OCI-LY7 (cell line): ENCODE measurements at regions not wholly inside any gene's neighbourhood (a gene's known extent, or its start where the extent isn't known, plus 50 kb on each side); places are given as distances from the start of the nearest gene placed in this dataset.

ENCODE experiments used
- BruUV-seq: library from RNA; stranded (reverse); fragments of 400-500 nt; replicated peaks from 2 replicates; lab custom pipeline; 2021; lab: Mats Ljungman, UMichigan
- CTCF ChIA-PET: fragments of 300-600 bp; sonication (Branson Sonifier 250); formaldehyde crosslinking; loops from one replicate; lab custom pipeline; 2022; ENCODE audit warnings: antibody characterized with exemption; ENCODE audit not compliant: unreplicated experiment; lab: Charles Lee
- POLR2A ChIA-PET: fragments of 300-600 bp; sonication (Branson Sonifier 250); formaldehyde crosslinking; loops from one replicate; lab custom pipeline; 2022; ENCODE audit warnings: antibody characterized with exemption; lab: Charles Lee
- DNase-seq: peaks from one replicate; pipeline ENCODE4 v3.0.0-alpha.2; 2015; ENCODE audit warnings: low spot score
- H2AFZ ChIP-seq: fragments of 200-600 bp; sonication (generic), shearing (Covaris generic); 2 replicates; pipeline ENCODE4 v1.6.1; 2014; ENCODE audit warnings: mild to moderate bottlenecking, antibody characterized with exemption, low read length, moderate library complexity
- H3K27ac ChIP-seq: fragments of 200-600 bp; sonication (generic); 2 replicates; pipeline ENCODE4 v1.5.1; 2014; ENCODE audit warnings: mixed run types, low read depth, mild to moderate bottlenecking, moderate library complexity, low read length, inconsistent platforms; ENCODE audit not compliant: poor library complexity, severe bottlenecking
- H3K36me3 ChIP-seq: fragments of 200-600 bp; sonication (generic); 2 replicates; pipeline ENCODE4 v1.6.1; 2014; ENCODE audit warnings: mild to moderate bottlenecking, antibody characterized with exemption, low read length, moderate library complexity, mixed read lengths; ENCODE audit not compliant: insufficient read depth
- H3K4me1 ChIP-seq: fragments of 200-600 bp; sonication (generic); 2 replicates; pipeline ENCODE4 v1.5.1; 2014; ENCODE audit warnings: mild to moderate bottlenecking, low read length; ENCODE audit not compliant: insufficient read depth, poor library complexity, severe bottlenecking
- H3K4me2 ChIP-seq: fragments of 200-600 bp; sonication (generic); 2 replicates; pipeline ENCODE4 v1.6.1; 2014; ENCODE audit warnings: mild to moderate bottlenecking, low read length
- H3K4me3 ChIP-seq: fragments of 200-600 bp; sonication (generic); 2 replicates; pipeline ENCODE4 v1.5.1; 2014; ENCODE audit warnings: mild to moderate bottlenecking, low read depth, low read length; ENCODE audit not compliant: poor library complexity, severe bottlenecking
- H3K79me2 ChIP-seq: fragments of 200-600 bp; sonication (generic); 2 replicates; pipeline ENCODE4 v1.6.1; 2016; ENCODE audit warnings: low read depth, mild to moderate bottlenecking, low read length, moderate library complexity, mixed read lengths; ENCODE audit not compliant: insufficient read depth
- H3K9me2 ChIP-seq: fragments of 200-600 bp; sonication (generic); 2 replicates; pipeline ENCODE4 v1.6.1; 2016; ENCODE audit warnings: mild to moderate bottlenecking, low read length, mixed read lengths; ENCODE audit not compliant: insufficient read depth
- H3K9me3 ChIP-seq: fragments of 200-600 bp; sonication (generic); 2 replicates; pipeline ENCODE4 v1.6.1; 2014; ENCODE audit warnings: mild to moderate bottlenecking, mixed run types, low read length, mixed read lengths
- H4K20me1 ChIP-seq: fragments of 200-600 bp; sonication (generic); 2 replicates; pipeline ENCODE4 v1.6.1; 2014; ENCODE audit warnings: mild to moderate bottlenecking, antibody characterized with exemption, low read length, moderate library complexity, mixed read lengths; ENCODE audit not compliant: insufficient read depth
- EZH2phosphoT487 ChIP-seq: fragments of 200-600 bp; sonication (generic); IDR thresholded peaks from 2 replicates; pipeline ENCODE4 v1.6.1; 2018; ENCODE audit warnings: low read depth, borderline replicate concordance, mild to moderate bottlenecking, mixed run types, antibody characterized with exemption, low read length, moderate library complexity, mixed read lengths
- intact Hi-C: fragments of 100-400 bp; cut with micrococcal nuclease; formaldehyde crosslinking; loops from one replicate; pipeline ENCODE4 v1.10.0; 2022; ENCODE audit not compliant: unreplicated experiment
- TF ChIP-seq, protein P1 (sequence below): fragments of 200-600 bp; sonication (generic); conservative IDR thresholded peaks from 2 replicates; pipeline ENCODE4 v1.5.1; 2014; ENCODE audit warnings: mild to moderate bottlenecking, antibody characterized with exemption, low read length, moderate library complexity, mixed read lengths

DNA sequence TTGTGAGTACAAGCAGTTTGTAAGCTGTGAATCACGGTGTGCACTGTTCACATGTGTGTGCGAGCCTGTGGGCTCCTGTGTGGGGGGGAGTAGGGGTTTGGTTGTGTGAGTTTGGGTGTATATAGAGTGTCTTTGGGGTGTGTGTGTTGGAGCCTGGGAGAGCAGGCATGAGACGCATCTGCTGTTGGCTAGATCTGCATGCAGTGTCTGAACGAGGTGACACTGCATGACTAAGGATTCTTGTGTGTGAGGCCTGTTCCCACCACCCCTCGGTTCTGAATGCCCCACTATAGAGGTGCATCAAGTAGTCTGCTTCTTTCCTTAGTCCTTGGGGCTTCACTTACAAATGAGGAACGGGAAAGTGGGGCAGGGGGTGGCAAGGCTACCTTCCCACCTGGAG lies 68.4 kb downstream of the MAGEF1 start:
- H3K9me2 ChIP-seq = no peaks in the 10 kb centered on the region
- no peak for TF ChIP-seq EZH2phosphoT487
- TF ChIP-seq, protein P1, sequence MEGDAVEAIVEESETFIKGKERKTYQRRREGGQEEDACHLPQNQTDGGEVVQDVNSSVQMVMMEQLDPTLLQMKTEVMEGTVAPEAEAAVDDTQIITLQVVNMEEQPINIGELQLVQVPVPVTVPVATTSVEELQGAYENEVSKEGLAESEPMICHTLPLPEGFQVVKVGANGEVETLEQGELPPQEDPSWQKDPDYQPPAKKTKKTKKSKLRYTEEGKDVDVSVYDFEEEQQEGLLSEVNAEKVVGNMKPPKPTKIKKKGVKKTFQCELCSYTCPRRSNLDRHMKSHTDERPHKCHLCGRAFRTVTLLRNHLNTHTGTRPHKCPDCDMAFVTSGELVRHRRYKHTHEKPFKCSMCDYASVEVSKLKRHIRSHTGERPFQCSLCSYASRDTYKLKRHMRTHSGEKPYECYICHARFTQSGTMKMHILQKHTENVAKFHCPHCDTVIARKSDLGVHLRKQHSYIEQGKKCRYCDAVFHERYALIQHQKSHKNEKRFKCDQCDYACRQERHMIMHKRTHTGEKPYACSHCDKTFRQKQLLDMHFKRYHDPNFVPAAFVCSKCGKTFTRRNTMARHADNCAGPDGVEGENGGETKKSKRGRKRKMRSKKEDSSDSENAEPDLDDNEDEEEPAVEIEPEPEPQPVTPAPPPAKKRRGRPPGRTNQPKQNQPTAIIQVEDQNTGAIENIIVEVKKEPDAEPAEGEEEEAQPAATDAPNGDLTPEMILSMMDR = no peak
- ChIA-PET CTCF (no interaction called here), POLR2A (interaction anchor here (0.5 kb wide), 1 partner anchor 1439 kb away, joined by 4 read pairs; no protein-coding TSS in a partner anchor)
- H2AFZ ChIP-seq = no peak overlapping the region
- H3K4me2 ChIP-seq = no peak overlapping the region
- H4K20me1 ChIP-seq = no peaks in the 10 kb centered on the region
- H3K9me3 ChIP-seq = no peaks in the 10 kb centered on the region
- H3K36me3 ChIP-seq = no peaks in the 10 kb centered on the region
- no TSS peak for BruUV-seq
- H3K4me3 ChIP-seq = no peak overlapping the region
- no peak for DNase-seq
- no peak overlapping the region for H3K27ac ChIP-seq
- H3K79me2 ChIP-seq = no peaks in the 10 kb centered on the region
- intact Hi-C loops = no loop called here
- H3K4me1 ChIP-seq = no peaks in the 10 kb centered on the region

DNA sequence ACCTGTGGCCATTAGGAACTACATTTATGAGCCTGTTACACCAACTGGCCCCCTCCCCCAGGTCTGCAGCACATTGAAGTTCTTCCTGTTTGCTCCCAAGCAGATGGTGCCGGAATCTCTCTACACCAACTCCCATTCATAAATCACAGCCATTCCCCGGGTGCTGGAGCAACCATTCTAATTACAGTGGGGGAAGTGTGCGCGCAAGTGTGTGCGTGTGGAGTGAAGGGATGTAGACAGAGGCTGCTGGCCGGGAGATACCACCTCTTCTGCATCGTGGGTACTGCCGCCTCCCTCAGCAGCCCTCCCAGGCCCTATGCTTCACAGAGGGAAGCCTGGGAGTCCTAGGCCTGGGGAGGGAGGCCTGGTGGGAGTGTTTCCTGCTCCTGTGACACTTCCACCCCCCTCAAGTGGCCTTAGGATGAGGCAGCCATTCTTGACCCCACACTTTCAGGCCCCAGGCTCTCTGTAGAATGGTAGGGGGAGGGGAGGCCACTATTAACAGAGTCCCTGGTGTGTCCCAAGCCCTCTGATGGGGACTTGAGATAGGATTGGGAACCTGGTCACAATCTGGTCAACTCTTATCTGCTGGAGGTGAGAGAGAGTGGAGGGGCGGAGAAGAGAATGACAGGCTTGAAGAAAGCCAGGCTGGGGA lies 69.1 kb downstream of the MAGEF1 start:
- no peak overlapping the region for H3K4me3 ChIP-seq
- POLR2A ChIA-PET = interaction anchor here (0.5 kb wide), 1 partner anchor 1439 kb away, joined by 4 read pairs; no protein-coding TSS in a partner anchor
- CTCF ChIA-PET = no interaction called here
- no peaks in the 10 kb centered on the region for H3K36me3 ChIP-seq
- H3K9me2 ChIP-seq = no peaks in the 10 kb centered on the region
- H4K20me1 ChIP-seq = no peaks in the 10 kb centered on the region
- no peak overlapping the region for H2AFZ ChIP-seq
- intact Hi-C loops = no loop called here
- H3K9me3 ChIP-seq = no peaks in the 10 kb centered on the region
- H3K79me2 ChIP-seq = no peaks in the 10 kb centered on the region
- TF ChIP-seq, protein P1 = no peak
- TF ChIP-seq EZH2phosphoT487 = no peak
- H3K27ac ChIP-seq = no peak overlapping the region
- no peaks in the 10 kb centered on the region for H3K4me1 ChIP-seq
- DNase-seq = no peak
- H3K4me2 ChIP-seq = no peak overlapping the region
- no TSS peak for BruUV-seq

DNA sequence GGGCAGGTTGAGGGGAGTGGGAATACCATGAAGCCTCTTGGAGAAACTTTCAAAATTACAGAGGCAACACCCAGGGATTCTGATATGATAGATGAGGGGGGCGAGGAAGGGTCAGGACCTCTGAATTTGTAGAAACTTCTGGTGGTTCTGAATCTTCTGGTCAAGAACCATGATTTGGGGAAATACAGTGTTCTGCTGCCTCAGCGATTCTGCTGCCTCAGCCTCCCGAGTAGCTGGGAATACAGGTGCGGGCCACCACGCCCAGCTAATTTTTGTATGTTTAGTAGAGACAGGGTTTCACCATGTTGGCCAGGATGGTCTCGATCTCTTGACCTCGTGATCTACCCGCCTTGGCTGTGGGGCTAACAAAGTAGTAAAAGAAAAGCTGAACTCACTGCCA lies 70.4 kb downstream of the MAGEF1 start:
- Histone ChIP-seq H3K79me2 (no peaks in the 10 kb centered on the region), H2AFZ (no peak overlapping the region), H3K9me2 (no peaks in the 10 kb centered on the region), H3K4me3 (no peak overlapping the region), H3K9me3 (no peaks in the 10 kb centered on the region), H3K4me1 (no peaks in the 10 kb centered on the region), H4K20me1 (no peaks in the 10 kb centered on the region), H3K27ac (no peak overlapping the region), H3K36me3 (no peaks in the 10 kb centered on the region), H3K4me2 (no peak overlapping the region)
- TF ChIP-seq, protein P1 = no peak
- ChIA-PET CTCF (interaction anchor here (0.6 kb wide), 1 partner anchor 39 kb away, joined by 6 read pairs; no protein-coding TSS in a partner anchor), POLR2A (no interaction called here)
- intact Hi-C loops = no loop called here
- BruUV-seq = no TSS peak
- DNase-seq = no peak
